HuH-7.5 (cell line): ENCODE measurements at regions not wholly inside any gene's neighbourhood (a gene's known extent, or its start where the extent isn't known, plus 50 kb on each side); places are given as distances from the start of the nearest gene placed in this dataset.
"Not testable (repeated sequence)": the region's sequence is repeated elsewhere in the genome, so short reads cannot be mapped to it uniquely, and the experiment has no call there.

Experiments used
- DNase-seq: peaks from one replicate; pipeline ENCODE4 v3.0.0; 2011; ENCODE audit warnings: low spot score

DNA sequence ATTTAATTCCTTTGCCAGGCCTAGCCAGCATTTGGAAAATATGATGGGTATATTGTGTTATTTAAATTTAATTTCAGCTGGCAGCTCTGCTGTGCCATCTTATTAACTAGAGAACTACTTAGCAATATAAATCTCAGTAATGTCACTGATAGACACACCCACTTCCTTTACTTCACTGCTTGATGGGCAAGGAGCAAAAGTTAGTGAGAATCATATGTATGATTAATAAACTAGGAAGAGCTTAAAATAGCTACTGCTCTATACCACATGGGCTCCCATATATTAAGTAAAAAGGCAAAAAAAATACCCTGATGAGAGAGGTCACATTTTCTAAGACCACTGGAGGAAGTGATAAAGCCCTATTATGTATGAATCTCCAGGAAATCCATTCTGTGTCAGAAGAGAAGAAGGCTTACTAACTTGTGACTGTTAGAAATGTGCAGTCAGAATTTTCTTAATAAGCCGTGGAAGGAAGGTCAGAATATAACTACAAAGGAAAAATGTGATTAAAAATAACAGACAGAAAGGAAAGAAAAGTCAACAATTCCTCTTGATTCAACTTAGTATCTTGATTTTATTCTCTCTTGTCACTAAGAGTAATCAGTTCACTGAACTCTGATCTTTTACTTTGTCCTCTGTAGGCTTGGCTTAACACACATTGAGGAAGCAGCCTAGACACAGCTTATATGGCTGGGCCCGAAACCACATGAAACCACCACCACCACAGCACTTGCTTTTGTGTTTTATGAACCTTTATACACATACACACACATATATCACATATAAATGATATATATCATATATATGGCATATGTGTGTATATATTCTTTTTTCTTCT is 1233.9 kb upstream of the ALCAM start:
- DNase-seq: no peak

DNA sequence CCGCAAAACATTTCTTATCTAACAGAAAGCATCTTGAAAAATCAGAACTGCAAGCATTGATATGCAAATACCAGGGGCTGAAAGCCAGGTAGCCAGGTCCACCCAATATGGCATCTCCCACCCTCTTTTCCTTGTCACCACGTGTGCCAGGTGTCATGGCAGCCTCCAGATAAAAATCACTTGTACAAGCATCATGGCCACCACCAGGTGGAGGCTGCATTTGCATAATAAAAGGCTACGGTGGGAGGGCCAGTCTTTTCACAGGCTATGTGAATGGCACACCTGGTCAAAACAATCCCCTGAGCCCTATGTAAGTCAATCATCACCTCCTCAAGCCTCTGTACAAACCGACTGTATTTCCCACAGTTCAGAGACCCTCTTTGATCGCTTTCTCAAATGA is 1233.1 kb upstream of the ALCAM start:
- no peak for DNase-seq

DNA sequence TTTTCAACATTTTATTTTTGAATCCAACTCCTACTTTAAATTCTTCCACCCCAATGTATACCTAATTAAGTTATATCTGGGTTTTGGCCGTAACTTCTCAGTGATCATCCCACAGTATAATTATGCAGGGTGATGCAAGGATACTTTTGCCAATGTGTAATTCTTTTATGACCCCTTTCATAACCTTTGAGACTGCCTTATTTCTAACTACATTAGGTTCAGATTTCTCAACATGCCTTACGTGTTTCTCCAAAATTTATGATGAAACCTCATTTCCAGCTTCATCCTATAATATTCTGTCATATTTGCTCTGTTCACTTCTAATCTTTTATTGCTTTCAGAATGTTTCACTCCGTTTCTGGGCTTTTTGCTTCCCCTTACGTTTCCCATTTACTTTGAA is 1229.6 kb upstream of the ALCAM start:
- DNase-seq: no peak

DNA sequence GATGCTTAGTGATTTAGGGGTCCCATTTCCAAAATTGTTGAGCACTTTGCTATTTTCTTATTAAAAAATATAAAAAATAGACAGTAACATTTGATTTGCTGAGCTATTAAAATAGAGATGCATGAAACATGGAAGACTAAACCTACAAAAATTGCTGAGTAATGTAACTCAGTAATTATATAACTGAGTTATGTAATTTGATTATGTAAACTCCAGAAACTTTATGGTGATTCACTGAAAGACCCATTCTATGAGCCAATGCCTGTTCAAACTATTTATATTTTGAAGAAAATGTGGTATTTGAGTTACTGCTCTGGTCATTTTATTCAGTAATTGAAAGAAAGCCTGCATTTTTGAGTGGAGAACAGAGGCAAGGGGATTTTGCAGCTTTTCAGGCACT is 1221.5 kb upstream of the ALCAM start:
- DNase-seq: no peak

DNA sequence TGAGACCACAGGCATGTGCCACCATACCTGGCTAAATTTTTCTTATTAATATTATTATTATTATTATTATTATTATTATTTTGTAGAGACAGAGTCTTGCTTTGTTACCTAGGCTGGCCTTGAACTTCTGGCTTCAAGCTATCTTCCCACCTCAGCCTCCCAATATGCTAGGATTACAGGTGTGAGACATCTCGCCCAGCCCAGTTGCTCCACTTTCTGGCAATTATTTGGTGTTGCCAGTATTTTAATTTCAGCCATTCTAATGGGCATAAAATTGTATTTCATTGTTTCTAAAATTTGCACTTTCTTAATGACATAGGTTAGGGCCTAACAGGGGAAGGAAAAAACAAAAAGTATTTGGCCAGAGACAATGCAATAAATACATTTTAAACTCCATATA is 1217.6 kb upstream of the ALCAM start:
- DNase-seq: no peak

DNA sequence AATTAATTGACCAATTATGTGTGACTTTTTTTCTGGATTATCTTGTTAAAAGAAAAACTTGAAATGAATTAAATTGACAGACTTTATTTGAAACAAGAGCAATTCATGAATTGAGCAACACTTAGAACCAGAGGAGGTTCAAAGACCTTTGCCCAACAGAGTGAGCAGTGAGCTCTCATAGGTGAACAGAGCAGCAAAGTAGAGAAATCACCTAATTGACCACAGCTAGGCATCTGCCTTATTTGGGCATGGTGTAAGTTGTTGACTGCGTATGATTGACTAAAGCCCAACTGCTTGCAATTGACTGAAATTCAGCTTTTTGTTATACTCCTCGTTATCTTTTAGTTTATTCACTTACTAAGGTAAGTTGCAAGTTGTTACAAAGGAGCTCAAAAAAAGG is 1216.0 kb upstream of the ALCAM start:
- DNase-seq: no peak

DNA sequence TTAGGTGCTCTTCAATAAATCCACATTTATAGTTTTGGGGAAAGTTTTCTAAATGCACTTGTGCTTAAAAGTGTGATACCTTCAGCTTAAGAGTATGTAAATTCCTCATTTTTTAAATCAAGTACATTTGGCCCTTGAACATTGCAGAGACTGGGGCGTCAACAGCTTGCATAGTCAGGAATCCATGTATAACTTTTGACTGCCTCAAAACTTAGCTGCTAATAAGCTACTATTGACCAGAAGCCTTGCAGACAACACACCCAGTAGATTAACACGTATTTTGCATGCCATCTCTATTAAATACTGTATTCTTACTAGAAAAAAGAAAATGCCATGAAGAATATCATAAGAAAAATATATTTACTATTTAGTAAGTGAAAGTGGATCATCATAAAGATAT is 1211.8 kb upstream of the ALCAM start:
- no peak for DNase-seq

DNA sequence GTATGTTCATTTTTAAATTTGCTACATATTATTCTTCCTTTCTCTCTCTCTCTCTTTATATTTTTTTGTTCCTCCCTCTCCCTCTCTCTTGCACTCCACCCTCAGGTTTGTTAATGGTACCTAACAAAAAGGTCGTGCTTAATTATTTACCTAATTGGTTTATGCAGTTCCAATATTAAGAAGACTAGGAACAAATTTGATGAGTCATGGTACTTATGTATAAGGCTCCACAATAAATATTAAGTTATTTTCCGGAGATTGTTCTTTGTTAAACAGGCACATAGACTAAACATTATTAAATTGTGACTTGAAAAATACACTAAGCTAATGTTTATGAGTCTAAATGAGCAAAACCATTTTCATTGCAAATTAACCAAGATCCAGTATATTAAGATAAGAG is 1200.8 kb upstream of the ALCAM start:
- DNase-seq: no peak

DNA sequence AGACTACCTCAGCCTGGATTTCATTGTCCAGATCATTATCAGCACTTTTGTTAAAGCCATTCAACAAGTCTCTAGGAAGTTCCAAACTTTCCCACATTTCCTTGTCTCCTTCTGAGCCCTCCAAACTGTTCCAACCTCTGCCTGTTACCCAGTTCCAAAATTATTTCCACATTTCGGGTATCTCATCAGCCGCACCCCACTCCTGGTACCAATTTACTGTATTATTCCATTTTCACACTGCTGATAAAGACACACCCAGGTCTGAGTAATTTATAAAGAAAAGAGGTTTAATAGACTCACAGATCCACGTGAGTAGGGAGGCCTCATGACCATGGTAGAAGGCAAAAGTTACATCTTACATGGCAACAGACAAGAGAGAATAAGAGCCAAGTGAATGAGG is 1198.3 kb upstream of the ALCAM start:
- DNase-seq: no peak

DNA sequence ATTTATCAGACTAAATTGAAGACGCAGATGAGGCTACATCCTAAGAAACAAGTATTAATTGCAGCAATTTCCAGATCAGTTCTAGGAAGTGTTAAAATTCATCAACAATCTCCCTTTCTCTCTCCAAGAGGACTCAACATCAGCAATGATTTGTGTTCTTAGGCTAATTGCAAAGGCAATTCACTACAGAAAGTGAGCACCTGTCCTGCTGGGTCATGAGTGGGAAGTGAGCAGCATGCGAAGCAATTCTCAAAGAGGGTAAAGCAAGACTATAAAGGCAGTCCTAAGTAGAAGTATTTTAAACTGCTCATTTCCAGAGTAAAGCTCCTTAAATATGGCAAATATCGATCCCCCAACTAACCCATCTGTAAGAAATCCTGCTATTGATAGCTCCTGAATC is 1191.0 kb upstream of the ALCAM start:
- DNase-seq: no peak

DNA sequence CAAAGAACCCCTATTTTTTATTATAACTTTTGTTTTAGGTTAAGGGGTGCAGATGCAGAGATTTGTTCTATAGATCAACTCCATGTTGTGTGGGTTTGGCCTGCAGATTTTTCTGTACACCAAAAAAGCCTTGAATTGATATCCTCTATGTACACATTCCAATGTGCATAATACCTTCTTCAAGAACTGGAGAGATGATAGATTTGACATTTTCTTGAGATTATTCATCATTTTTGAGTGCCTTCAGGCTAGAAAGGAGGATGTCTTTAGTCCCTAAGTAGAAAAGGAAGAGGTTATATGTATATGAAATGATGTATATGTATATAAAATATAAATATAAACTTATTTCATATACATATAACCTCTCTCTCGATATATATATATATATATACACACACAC is 1190.0 kb upstream of the ALCAM start:
- DNase-seq: no peak

DNA sequence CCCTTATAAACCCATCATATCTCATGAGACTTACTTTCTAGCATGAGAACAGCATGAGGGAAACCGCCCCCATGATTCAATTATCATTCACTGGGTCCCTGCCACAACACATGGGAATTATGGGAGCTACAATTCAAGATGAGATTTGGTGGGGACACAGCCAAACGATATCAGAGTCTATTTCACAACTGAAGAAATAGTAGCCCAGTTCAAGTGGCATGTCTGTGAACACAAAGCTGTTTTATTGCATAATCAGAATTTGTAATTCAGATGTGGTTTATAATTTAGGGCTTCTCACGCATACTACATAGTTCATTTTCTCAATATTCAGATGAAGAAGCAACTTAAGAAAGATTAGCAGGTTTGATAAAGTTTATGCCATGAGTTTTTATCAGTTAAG is 1188.0 kb upstream of the ALCAM start:
- no peak for DNase-seq

DNA sequence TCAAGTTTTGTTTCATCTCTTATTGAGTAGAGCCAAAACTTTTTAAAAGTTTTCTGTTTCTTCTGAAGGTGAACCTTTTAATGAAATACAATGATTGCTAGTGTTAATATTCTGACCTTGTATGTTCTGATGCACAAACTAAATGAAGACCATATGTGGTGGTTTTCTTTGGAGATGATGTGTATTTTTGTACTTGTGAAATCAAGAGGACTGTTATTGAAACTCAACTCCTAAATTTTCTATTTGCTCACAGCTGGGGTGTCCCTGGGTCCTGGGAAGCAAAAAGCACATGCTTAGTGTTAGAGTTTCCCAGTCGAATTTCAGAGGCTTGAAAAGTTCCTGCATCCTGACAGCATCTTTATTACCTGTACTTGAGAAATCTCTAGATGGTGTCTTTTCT is 1185.8 kb upstream of the ALCAM start:
- no peak for DNase-seq

DNA sequence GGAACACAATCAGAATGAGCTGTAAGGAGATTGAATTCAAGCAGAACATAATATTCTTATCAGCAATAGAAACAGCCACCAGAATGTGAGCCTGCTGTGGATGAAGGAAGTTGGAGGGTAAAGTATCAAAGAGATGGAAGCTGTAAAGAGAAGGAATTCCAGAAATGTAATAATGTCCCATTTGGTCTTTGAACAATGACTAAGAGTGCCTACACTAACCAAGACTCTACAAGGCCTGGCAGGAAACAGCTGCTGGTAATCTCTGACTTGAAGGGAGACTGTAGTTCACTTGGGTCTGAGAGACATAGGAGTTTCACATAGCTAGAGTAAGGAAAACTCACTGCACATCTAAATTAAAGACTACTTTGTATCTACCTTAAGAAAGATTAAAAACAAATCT is 1176.0 kb upstream of the ALCAM start:
- no peak for DNase-seq

DNA sequence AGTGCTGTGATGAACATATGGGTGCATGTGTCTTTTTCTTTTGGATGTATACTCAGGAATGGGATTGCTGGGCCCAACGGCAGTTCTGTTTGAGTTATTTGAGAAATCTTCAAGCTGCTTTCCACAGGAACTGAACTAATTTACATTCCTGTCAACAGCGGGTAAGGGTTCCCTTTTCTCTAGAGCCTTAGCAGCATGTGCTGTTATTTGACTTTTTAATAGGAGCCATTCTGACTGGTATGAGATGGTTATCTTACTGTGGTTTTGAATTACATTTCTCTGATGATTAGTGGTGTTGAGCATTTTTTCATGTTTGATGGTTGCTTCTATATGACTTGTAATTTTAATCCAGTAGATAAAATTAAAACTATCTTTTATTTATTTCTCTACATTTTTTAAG is 1168.6 kb upstream of the ALCAM start:
- DNase-seq: no peak

DNA sequence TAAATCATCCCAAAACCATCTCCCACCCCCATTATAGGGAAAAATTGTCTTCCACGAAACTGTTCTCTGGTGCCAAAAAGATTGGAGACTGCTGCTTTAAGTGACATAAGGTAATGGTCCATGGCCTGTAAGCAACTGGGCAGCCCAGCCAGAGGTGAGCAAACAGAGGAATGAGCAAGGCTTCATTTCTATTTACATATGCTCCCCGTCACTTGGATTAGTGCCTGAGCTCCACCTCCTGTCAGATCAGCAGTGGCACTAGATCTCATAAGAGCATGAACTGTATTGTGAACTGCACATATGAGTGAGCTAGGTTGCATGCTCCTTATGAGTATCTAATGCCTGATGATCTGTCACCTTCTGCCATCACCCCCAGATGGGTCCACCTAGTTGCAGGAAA is 1159.8 kb upstream of the ALCAM start:
- DNase-seq: peak; percentile 14

DNA sequence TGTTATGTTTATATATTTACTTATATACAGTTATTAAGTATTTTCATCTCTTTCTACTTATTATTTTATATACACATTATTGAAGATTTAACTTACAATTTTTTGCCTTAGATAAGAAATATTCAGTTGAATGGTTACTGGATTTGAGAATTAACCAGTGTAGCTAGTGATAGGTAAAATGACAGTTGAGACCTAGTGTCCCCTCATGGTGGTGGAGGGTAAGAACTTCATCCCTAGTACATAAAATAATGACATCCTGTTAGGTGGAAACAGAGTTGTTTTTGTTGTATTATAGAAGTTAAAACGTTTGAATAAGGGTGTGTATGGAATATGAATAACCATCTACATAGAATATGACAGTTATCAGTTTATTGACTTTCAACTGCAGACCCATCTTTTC is 1152.4 kb upstream of the ALCAM start:
- no peak for DNase-seq

DNA sequence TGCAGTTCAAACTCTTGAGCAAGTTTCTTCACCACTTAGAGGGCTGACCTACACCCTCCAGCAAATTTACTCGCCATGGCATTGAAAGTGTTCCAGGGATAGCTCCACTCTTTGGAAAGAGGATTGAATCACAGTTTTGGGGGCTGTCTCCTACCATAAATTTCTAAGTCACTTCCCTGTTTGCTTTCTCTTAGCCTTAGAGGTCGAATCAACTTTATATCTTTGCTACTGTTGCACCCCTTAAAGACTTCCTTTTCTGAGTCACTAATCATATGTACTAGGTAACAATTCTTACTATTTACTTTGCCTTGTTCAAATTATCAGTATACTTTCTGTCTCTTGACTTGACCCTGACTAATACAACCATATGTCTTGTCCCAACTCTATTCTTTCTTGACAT is 1151.8 kb upstream of the ALCAM start:
- no peak for DNase-seq

DNA sequence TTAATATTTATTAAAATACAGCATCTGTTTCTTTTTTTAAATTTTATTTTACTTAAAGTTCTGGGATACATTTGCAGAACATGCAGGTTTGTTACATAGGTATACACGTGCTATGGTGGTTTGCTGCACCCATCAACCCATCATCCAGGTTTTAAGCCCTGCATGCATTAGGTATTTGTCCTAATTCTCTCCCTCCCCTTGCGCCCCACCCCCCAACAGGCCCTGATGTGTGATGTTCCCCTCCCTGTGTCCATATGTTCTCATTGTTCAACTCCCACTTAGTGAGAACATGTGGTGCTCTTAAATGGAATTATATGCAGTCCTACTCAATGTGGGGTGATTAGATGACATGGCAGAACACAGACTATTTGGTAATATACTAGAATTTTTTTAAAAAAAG is 1147.7 kb upstream of the ALCAM start:
- DNase-seq: not testable (repeated sequence)

DNA sequence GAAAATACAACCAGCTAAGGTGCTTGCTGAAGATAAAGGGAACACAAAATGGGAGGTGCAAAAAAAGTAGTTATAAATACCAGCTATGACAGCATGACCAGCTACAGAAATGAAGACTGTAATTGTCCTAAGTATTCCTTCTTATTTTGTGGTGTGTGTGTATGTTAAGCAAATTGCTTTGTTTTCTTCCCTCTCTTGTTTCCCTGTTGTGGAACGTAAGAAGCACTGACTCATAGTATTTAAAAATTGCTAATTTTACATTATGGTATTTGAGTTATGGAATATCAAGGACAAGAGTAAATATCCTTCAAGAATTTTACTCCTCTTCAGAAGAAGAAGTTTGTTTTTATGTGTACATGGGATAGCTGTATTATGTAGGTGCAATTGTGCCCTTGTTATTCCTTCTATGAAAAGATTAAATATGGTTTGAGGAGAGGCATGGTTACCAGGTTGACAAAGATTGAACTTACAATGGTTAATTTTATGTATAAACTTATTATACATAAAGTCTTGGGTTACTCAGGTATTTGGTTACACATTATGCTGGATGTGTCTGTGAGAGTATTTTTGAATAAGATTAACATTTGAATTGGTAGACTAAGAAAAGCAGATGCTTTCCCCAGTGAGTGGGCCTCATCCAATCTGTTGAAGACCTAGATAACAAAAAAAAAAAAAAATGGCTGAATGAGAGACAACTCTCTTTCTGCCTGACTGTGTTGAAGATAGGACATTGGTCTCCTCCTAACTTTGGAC is 1132.1 kb upstream of the ALCAM start:
- DNase-seq: no peak

DNA sequence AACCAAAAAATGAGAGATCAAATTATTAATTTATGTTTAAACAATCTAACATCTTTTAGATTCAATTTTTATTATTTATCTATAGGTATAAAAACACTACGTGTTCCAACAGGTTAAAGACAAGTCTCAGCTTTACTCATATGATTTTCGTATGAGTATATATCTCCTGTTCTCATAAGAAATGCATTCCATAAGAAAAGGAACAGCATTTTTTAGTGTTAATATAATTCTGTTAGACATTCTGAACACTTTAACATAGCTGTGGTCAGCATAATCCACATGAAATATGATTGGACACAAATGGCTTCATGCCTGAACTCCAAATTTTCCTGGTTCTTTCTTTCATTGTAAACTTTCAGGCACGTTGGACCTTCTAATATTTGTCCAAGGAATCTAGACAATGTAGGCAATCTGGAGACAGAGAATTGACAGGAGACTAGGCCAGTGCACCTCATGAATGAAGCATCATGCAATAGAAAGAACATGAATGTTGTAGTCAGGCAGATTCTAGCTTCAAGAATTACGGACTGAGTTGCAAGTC is 1122.0 kb upstream of the ALCAM start:
- no peak for DNase-seq

DNA sequence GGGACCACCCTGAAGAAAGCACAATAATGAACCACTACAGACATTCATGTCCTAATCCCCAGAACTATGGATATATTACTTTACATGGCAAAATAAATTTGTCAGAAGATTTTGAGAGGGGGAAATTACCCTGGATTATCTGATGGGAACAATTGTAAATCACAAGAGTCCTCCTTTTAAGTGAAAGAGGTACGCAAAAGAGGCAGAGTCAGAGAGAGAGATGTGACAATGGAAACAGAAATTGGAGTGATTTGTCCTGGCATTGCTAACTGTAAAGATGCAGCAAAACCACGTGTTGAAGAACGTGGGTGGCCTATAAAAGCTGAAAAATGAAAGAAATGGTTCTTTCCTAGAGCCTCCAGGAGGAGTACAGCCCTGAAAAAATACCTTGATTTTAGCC is 1121.4 kb upstream of the ALCAM start:
- DNase-seq: no peak

DNA sequence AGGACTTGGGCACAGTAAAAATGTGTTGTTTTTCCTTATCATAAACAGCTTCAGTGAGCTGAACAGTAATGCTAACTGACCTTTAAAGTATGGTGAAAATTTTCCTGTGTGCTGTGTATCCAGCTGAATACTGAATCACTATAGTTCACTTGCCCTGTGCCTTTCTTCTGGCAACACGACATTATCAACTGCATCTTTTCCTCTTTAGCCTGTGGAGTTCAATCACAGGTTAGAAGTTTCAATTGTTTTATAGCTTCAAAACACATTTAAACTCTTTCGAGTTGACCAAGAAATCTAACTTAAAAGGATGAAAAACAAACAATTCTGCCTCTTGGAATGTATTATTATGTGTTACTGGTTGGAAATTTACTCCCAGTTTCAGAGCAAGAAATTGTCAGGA is 1120.7 kb upstream of the ALCAM start:
- DNase-seq: no peak

DNA sequence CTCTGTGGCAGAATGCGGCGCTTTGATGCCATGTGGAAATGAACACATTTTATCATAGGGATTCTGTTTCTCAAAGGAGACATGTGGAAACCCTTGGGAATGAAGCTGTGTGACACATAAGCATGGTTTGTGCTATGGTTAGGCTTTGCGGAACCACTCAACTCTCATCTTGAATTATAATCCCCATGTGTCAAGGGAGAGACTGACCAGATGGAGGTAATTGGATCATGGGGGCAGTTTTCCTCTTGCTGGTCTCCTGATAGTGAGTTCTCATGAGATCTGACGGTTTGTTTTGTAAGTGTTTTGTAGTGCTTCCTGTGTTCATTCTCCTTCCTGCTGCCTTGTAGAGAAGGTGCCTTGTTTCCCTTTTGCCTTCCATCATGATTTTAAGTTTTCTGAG is 1109.2 kb upstream of the ALCAM start:
- DNase-seq: no peak
